ENCODE measurements at regions not wholly inside any gene's neighbourhood (a gene's known extent, or its start where the extent isn't known, plus 50 kb on each side); places are given as distances from the start of the nearest gene placed in this dataset.

DNA sequence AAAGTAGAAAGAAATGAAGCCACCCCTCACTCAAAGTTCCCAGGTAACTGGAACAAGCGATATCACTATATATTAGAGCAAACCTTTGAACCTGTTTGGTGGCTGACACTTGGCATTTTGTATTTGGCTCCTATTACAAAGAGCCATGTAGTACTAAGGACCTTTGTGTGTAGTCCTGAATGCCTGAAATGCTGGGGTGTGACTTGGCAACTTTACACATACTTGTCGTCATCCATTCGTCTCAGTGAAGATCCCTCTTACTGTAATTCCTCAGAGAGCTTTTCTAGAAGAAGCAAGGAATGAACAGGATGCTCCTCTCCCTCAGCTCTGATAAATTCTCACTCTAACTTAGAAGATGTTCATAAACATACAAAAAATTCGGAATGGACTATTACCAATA lies 216.1 kb upstream of the CDIN1 start:
- 55 to 58% methylated on average over 4 of the region's 4 CpGs for WGBS, 2 donors (ENCODE audit: low coverage in 1 of 2)
- no peaks in the 10 kb centered on the region for H3K27me3 ChIP-seq
- H3K4me3 ChIP-seq: no peak overlapping the region
- ATAC-seq: no peak
- no peaks in the 10 kb centered on the region for H3K9me3 ChIP-seq
- no peak overlapping the region for H3K27ac ChIP-seq
- TF ChIP-seq, protein P1, sequence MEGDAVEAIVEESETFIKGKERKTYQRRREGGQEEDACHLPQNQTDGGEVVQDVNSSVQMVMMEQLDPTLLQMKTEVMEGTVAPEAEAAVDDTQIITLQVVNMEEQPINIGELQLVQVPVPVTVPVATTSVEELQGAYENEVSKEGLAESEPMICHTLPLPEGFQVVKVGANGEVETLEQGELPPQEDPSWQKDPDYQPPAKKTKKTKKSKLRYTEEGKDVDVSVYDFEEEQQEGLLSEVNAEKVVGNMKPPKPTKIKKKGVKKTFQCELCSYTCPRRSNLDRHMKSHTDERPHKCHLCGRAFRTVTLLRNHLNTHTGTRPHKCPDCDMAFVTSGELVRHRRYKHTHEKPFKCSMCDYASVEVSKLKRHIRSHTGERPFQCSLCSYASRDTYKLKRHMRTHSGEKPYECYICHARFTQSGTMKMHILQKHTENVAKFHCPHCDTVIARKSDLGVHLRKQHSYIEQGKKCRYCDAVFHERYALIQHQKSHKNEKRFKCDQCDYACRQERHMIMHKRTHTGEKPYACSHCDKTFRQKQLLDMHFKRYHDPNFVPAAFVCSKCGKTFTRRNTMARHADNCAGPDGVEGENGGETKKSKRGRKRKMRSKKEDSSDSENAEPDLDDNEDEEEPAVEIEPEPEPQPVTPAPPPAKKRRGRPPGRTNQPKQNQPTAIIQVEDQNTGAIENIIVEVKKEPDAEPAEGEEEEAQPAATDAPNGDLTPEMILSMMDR (IDR thresholded peaks at IDR 0.05): no peak
- TF ChIP-seq POLR2A (IDR thresholded peaks at IDR 0.05) (no peak), EP300 (IDR thresholded peaks at IDR 0.05) (no peak), POLR2AphosphoS5 (IDR thresholded peaks at IDR 0.05) (no peak)
- H3K36me3 ChIP-seq: no peaks in the 10 kb centered on the region
- H3K4me1 ChIP-seq: peaks cover 0 to 5% (median 0%) of the 10 kb centered on the region in 3 donors

DNA sequence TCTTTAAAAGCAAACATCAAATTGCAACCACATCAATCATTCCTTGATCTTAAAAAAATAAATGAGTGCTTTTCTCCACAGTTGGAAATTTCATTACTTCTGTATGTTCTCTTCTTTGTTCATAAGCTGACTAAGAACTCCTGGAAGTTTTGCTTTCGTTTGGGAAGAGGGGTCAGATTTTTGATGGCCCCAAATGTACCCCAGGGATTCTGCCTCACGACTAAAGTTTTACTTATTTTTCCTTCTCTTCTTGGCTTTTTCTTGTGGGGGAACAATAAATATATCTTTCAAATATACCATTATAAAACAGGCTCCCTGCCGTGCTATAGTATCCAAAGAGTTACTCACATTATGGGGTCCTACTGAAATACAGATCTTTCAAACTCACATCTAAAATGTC lies 215.0 kb upstream of the CDIN1 start:
- no peaks in the 10 kb centered on the region for H3K9me3 ChIP-seq
- TF ChIP-seq, protein P1 (IDR thresholded peaks at IDR 0.05): no peak
- no peak for TF ChIP-seq EP300 (IDR thresholded peaks at IDR 0.05)
- TF ChIP-seq POLR2AphosphoS5 (IDR thresholded peaks at IDR 0.05): no peak
- TF ChIP-seq POLR2A (IDR thresholded peaks at IDR 0.05): no peak
- no peaks in the 10 kb centered on the region for H3K36me3 ChIP-seq
- no peaks in the 10 kb centered on the region for H3K27me3 ChIP-seq
- H3K27ac ChIP-seq: no peak overlapping the region
- WGBS, 2 donors (ENCODE audit: low coverage in 1 of 2): 74 to 86% methylated on average over 3 of the region's 3 CpGs
- H3K4me3 ChIP-seq: no peak overlapping the region
- ATAC-seq: no peak
- H3K4me1 ChIP-seq: no peaks in the 10 kb centered on the region

DNA sequence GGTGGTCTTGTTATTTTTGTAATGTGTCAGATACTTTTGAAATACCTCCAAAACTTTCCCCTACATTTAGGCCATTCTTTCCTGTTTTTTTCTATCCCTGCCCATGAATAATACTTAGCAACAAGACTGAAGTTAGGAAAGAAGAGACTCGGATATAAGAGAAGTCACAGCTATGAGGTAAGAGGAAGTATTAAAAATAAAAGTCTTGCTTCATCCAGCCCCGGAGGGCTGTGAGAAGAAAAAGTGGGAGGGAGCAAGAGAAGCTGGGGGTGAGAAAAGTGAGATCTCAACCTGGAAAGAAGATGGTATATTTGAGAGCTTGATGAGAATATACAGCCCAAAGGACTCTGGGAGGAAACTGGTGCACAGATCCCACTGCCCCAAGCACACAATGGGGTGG lies 213.5 kb upstream of the CDIN1 start:
- ATAC-seq: no peak
- 63% methylated on average over 2 of the region's 2 CpGs; no CpG with 5 or more reads in 1 of the 2 donors for WGBS, 2 donors (ENCODE audit: low coverage in 1 of 2)
- H3K27ac ChIP-seq: no peak overlapping the region
- no peak overlapping the region for H3K4me3 ChIP-seq
- no peaks in the 10 kb centered on the region for H3K9me3 ChIP-seq
- H3K36me3 ChIP-seq: no peaks in the 10 kb centered on the region
- TF ChIP-seq POLR2AphosphoS5 (IDR thresholded peaks at IDR 0.05) (no peak), EP300 (IDR thresholded peaks at IDR 0.05) (no peak), POLR2A (IDR thresholded peaks at IDR 0.05) (no peak)
- TF ChIP-seq, protein P1 (IDR thresholded peaks at IDR 0.05): no peak
- H3K4me1 ChIP-seq: no peaks in the 10 kb centered on the region
- H3K27me3 ChIP-seq: no peaks in the 10 kb centered on the region

DNA sequence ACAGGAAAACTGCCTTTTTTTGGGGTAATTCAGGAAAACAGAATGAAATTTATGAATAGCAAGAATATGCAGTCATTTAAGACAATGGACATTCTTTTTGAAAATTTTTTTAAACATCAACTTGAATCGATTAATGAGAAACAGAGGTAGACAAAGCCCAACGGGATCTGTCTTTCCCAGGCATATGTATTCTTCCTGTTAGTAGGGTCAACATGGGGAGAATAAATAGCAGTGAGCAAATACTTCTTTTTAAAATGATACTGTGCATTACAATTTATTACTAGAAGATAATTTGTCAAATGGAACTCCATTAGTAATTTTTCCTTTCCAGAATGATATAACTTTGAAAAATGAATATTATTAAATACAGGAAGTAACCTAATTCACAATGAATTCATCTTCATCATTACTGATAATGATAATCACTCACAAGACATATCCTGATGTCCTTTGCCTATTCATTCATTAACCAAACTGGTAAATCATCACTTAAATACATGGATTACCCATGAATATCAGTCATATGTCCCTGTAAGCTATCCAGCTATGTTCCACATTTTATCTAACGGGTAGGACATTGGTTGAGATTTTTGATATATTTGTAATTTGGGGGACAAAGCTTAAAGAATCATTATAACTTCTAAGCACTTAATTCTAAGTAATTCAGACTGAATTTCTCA lies 209.2 kb upstream of the CDIN1 start:
- Histone ChIP-seq H3K4me1 (no peaks in the 10 kb centered on the region), H3K36me3 (no peaks in the 10 kb centered on the region), H3K27ac (no peak overlapping the region), H3K4me3 (no peak overlapping the region), H3K27me3 (no peaks in the 10 kb centered on the region), H3K9me3 (no peaks in the 10 kb centered on the region)
- 74 to 84% methylated on average over 3 of the region's 3 CpGs for WGBS, 2 donors (ENCODE audit: low coverage in 1 of 2)
- TF ChIP-seq POLR2AphosphoS5 (IDR thresholded peaks at IDR 0.05) (no peak), EP300 (IDR thresholded peaks at IDR 0.05) (no peak), POLR2A (IDR thresholded peaks at IDR 0.05) (no peak)
- TF ChIP-seq, protein P1 (IDR thresholded peaks at IDR 0.05): no peak
- ATAC-seq: no peak

DNA sequence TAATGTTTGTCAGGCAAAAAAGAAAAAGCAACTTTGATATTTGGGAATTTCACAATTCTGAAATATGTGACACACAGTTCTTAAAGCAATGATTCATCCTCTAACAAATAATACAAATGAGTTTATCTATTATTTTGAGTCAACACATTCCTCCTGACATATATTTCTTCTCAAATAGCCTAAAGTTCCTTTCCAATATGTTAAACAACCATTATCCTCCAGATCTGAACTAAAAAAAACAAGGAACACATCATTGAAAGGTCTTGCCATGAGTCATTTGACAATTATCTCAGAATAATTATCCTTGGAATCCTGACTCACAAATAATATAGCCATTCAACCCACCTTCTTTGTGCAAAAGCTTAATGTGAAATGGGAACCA lies 208.7 kb upstream of the CDIN1 start:
- H3K4me3 ChIP-seq: no peak overlapping the region
- no peak overlapping the region for H3K27ac ChIP-seq
- H3K4me1 ChIP-seq: no peaks in the 10 kb centered on the region
- no peaks in the 10 kb centered on the region for H3K9me3 ChIP-seq
- no peak for ATAC-seq
- TF ChIP-seq, protein P1 (IDR thresholded peaks at IDR 0.05): no peak
- TF ChIP-seq EP300 (IDR thresholded peaks at IDR 0.05) (no peak), POLR2AphosphoS5 (IDR thresholded peaks at IDR 0.05) (no peak), POLR2A (IDR thresholded peaks at IDR 0.05) (no peak)
- no peaks in the 10 kb centered on the region for H3K36me3 ChIP-seq
- H3K27me3 ChIP-seq: no peaks in the 10 kb centered on the region

Data from gastroesophageal sphincter (tissue), 4 donors.